Fibroblast of pulmonary artery (primary cell): ENCODE measurements at regions not wholly inside any gene's neighbourhood (a gene's known extent, or its start where the extent isn't known, plus 50 kb on each side); places are given as distances from the start of the nearest gene placed in this dataset.
A peak's percentile ranks its signal among the peaks of the same experiment; 100 is the strongest.

ENCODE experiments used
- DNase-seq: peaks from one replicate; pipeline ENCODE4 v3.0.0-alpha.2; 2010; ENCODE audit warnings: low read depth
- H3K4me3 ChIP-seq: replicated peaks from 2 replicates; pipeline ENCODE4 v1.5.1; 2011; ENCODE audit warnings: low read depth, mild to moderate bottlenecking, control low read depth, low read length, moderate library complexity
- TF ChIP-seq, protein P1 (sequence below): IDR thresholded peaks from 2 replicates; pipeline ENCODE4 v1.5.1; 2011; ENCODE audit warnings: mild to moderate bottlenecking, control low read depth, low read length, inconsistent platforms; ENCODE audit errors: missing control alignments

DNA sequence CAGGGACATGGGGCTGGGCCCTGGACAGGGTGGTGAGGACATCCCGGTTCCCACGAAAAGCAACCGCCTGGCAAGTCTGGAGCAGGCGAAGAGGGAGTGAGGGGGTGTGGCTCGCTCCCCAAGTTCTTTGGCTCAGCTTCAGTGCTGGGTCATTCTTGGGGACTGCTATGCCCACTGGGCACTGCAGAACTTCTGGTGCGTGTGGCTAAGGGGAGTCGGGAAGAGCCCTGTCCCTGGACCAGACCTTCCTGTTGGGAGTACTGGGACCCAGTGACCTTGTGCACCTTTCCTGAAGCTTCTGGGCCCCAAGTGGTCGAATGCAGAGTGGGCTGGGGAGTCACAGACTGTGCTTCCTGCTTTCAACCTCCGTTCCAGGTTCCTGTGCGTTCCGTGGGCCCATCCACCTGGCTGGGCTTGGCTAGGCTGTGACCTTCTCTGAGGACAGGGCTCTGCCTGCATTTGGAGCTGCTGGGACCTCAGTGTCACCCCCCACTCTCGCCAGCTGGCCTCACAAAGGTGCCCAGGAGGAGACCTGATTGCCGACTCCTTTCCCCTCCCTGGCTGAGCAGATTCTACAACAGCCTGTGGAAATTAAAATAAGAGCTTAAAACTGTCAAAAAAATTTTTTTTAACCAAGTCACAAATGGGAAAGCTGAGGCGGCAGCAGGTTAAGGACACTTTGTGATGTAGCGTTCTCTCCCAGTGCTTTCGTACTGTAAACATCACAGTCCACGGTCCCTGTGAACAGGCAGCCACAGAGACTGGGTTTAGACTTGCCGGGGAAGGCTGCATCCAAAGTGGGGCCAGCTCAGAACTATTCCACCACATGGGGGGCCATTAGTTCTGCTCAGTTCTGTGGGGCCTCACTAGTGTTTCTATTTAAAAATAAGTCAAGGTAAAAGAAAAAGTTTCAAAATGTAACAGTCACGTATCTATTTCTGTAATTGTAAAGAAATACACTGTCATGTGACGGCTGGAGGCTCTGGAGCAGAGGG is 63.8 kb upstream of the WNT7B start:
- TF ChIP-seq, protein P1, sequence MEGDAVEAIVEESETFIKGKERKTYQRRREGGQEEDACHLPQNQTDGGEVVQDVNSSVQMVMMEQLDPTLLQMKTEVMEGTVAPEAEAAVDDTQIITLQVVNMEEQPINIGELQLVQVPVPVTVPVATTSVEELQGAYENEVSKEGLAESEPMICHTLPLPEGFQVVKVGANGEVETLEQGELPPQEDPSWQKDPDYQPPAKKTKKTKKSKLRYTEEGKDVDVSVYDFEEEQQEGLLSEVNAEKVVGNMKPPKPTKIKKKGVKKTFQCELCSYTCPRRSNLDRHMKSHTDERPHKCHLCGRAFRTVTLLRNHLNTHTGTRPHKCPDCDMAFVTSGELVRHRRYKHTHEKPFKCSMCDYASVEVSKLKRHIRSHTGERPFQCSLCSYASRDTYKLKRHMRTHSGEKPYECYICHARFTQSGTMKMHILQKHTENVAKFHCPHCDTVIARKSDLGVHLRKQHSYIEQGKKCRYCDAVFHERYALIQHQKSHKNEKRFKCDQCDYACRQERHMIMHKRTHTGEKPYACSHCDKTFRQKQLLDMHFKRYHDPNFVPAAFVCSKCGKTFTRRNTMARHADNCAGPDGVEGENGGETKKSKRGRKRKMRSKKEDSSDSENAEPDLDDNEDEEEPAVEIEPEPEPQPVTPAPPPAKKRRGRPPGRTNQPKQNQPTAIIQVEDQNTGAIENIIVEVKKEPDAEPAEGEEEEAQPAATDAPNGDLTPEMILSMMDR = no peak
- no peak for DNase-seq
- H3K4me3 ChIP-seq = no peak overlapping the region

DNA sequence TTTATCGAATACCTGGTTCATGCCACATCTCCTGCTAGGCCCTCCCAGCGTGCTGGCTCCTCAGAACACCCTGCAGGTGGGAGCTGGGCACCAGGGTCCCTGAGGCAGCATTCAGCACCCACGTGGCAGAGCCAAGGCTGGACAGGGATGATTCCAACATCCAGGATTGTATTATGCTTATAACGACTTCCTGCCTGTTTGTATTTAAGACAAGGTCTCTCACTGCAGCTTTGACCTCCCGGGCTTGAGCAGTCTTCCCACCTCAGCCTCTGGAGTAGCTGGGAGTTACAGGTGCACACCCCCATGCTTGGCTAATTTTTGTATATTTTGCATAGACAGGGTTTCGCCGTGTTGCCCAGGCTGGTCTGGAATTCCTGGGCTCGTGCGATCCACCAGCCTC is 64.7 kb upstream of the WNT7B start:
- H3K4me3 ChIP-seq = no peak overlapping the region
- no peak for DNase-seq
- TF ChIP-seq, protein P1 = no peak

DNA sequence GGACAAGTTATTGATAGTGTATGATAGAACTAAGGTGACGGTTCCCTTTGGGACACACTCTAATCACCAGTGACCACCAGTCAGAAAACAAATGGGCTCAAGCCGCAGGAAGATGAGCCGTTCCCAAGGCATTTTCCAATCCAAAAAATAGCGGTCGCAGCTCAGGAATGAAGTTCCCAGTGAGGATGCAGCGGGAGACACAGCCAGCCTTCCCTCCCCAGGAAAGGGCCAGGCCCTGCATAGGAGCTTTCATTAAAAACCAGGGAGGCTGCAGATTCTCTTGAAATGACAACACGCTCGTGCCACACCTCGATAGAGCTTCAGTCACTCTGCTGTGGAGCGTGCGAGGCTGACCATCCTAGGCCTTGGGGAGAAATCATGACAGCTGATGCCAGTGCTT is 65.8 kb upstream of the WNT7B start:
- H3K4me3 ChIP-seq = no peak overlapping the region
- TF ChIP-seq, protein P1 = no peak
- DNase-seq = no peak

DNA sequence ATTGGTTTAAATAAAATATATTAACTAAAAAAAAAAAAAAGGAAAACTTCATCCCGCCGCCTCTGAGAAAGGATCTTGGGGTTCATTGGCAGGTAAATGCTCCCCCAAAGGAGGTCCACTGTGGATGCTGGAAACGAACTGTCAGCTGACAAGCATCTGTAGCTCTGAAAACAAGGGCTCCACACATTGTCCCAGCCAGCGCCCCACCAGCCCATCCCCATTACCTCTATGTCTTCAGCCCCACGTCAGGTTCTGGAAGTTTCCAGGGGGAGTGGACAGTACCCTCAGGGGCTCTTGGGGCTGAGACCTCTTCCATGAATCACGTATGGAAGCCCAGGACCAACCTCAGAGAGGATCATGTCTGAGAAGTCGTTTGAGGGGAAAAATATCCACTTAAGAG is 66.4 kb upstream of the WNT7B start:
- peak overlapping the region; percentile 53 for H3K4me3 ChIP-seq
- TF ChIP-seq, protein P1 = no peak
- DNase-seq = no peak

DNA sequence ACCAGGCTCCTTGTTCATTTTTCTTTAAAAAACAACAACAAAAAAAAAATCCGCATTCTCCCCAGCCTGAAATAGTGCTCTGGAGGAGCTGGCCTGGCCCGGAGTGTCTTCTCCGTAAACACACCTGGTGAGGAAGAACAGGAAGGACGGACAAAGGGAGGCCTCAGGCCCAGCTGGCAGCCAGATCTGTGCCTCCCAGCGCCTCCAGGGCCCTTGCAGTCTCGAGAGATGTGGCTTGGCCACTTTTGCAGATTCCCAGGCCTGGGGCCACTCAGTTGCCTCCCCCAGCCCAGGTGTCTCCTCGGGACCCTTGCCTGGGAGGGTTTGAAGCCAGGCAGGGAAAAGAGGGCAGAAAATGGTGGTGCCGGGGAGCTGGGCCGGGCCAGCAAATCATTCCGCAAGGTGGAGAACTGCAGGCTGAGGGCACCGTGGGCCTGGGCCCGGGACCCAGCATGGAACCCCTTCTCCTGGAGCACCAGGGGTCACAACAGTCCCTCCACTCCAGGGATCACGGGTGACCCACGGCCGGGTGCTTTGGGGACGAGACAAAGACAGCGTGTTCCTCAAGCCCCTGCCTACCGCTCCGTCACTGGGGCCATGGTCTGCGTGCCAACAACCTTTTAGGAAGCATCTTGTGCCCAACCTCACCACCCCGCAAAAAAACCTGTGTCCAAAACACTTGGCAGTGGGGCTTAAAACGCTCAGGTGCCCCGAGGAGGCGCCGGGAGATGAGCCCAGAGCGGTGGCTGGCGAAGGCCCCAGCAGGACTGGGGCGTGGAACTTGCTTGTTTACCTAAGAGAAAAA is 67.1 kb upstream of the WNT7B start:
- TF ChIP-seq, protein P1 = no peak
- peak overlapping the region; percentile 53 for H3K4me3 ChIP-seq
- DNase-seq = no peak

DNA sequence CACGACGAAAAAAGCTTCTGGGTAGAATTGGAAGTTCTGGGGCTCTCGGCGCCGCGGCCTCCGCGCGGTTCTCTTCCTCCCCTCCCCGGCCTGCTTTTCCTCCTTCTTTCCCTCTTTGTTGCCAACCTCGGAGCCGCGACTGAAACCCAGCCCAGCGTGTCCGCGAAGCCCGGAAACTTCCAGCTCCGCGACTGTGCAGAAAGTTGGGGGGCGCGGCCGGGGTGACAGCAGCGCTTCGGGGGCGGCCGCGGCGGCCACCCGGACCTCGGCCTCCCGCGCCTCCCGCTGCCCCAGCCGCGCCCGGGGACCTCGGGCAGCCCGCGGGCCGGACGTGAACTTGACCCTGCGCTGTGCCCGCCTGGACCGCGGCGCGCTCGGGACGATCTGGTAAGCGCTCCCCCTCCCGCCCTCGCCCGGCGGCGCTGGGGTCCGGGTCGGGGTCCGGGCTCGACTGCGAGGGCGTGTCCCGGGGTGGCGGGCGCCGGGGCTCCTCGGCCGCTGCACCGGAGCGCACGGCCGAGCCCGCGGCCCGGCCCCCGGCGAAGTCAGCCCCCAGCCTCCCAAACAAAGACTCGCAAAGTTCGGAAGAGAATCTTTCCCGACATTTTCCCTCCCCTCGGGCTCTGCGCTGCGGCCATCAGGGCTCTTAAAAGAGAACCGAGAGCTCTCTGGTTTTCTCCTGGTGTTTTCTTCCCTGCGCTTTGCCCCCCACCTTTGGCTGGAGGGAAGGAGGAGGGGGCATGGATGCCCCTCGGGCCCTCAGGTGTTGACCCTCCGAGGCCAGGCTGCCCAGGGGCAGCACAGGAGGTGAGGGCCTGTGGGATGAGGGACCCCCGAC is 67.9 kb upstream of the WNT7B start:
- no peak for DNase-seq
- TF ChIP-seq, protein P1 = no peak
- H3K4me3 ChIP-seq = peak overlapping the region; percentile 53
